ENCODE measurements at regions not wholly inside any gene's neighbourhood (a gene's known extent, or its start where the extent isn't known, plus 50 kb on each side); places are given as distances from the start of the nearest gene placed in this dataset.

GRCh38 chr2:71872466-71873051, 275.1 kb downstream of the CYP26B1 start:
- no peak for TF ChIP-seq CTCF (IDR thresholded peaks at IDR 0.05; ENCODE audit: insufficient read depth, low read length)
- no peak for TF ChIP-seq POLR2AphosphoS5 (IDR thresholded peaks at IDR 0.05; ENCODE audit: low read depth)
- no peak for TF ChIP-seq REST (IDR thresholded peaks at IDR 0.05; ENCODE audit: insufficient replicate concordance, low read depth)
- TF ChIP-seq GABPA (IDR thresholded peaks at IDR 0.05; ENCODE audit: low read depth): no peak

All from HL-60 (cell line).